ENCODE measurements at regions not wholly inside any gene's neighbourhood (a gene's known extent, or its start where the extent isn't known, plus 50 kb on each side); places are given as distances from the start of the nearest gene placed in this dataset.
"Not testable (repeated sequence)": the region's sequence is repeated elsewhere in the genome, so short reads cannot be mapped to it uniquely, and the experiment has no call there.

DNA sequence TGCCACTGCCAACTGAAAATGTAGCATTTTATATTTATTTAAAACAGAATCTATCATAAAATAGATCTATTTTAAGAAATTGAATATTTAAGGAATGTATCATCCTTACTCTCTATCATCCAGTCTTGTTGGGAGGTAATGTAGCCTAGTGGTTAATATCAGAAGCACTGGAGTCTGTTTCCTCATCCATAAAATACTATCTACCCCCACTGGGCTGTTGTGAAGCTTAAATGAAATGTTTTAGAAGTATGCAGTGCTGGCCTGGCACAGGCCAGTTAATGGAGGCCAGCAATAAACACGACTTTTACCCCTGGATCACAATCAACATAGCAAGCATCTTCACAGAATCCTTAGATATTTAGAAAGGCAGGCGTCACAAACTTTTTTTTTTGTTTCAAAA lies 188.0 kb downstream of the CAND1 start:
- DNase-seq, result no peak

DNA sequence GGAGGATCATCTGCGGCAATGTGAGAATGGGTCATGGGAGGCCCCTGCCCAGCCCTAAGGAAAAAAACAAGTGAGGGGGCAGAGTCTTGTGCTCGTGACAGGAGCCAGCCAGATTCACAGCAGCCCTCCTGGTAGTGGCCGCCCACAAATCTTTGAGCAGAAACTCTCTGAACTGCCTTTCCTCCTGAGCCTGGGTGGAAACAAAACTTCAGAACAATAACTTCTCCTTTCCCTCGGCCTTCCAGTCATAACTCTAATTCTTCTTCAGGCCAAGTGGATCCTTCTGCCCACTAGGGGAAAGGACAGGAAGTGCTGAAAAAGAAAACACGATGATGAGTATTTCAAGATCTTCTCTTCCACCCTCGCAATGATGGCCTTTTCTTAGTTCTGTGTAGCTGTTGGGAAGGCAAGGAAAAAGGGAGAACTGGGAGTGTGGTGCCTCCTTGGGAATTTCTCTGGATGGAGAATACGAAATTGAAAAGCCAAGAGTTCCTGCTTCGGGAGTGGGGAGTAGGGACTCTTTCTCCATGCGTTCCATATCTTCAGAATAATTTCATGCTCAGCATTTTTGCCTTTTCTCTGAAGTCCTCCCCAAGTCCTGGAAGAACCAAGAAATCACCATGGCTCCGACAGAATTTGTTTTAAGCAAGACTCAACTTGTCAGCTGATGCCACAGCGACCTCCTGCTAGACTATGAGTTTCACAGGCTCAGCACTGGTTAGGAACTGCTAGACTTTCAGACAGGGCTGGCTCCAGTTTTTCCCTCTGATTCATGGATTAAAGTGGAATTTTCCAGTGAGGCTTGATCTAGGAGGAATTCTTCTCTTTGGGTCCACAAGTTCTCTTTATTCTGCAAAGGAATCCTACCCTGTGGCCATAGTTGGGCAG lies 188.9 kb downstream of the CAND1 start:
- DNase-seq, result peak; percentile 13

DNA sequence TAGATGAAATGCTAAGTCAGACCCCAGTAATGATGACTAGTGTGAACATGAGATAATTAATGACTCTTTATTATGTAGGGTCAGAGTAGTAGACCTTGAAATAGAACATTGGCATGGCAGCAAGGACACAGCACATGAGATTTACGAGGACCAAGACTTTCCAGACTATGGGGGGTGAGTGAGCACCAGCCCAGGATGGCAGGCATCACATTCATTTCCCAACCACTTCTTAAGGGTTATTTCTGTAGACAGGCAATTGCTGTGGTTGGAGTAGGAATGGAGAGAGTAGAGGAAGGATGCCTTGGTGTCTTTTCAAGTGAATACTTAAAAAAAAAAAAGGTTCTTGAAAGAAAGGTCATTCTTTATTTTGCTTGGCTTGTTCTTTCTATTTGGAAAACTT lies 189.4 kb upstream of the DYRK2 start:
- DNase-seq, result no peak

DNA sequence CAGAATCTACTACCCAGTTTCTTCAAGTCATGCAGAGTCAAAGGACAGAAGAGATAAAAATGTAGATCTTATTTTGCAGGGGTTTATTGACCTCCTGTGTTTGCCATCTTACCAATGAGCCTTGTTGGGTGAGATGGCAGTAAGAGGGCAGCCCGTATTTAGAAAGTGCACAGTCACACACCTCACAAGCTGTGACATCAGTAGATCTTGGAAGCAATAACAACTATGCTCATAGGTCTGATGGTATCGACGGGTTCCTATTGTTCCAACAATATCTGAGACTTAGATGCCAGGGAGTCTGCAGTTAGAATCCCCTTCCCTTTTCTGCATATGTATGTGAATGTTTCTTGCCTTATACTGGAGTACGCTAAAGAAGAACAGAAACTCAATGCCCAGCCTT lies 189.0 kb upstream of the DYRK2 start:
- DNase-seq, result no peak

DNA sequence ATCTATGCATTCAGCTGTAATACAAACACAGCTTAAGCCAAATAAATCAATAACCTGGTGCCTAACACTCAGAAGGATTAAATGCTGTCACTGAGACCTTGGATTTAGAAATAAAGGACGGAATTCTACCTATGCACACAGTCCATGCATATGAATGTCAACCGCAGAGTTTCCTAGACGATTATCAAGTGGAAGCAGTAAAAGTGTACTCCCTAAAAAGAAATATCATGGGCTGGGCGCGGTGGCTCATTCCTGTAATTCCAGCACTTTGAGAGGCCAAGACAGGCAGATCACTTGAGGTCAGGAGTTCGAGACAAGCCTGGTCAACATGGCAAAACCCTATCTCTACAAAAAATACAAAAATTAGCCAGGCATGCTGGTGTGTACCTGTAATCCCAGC lies 188.2 kb upstream of the DYRK2 start:
- DNase-seq, result no peak

DNA sequence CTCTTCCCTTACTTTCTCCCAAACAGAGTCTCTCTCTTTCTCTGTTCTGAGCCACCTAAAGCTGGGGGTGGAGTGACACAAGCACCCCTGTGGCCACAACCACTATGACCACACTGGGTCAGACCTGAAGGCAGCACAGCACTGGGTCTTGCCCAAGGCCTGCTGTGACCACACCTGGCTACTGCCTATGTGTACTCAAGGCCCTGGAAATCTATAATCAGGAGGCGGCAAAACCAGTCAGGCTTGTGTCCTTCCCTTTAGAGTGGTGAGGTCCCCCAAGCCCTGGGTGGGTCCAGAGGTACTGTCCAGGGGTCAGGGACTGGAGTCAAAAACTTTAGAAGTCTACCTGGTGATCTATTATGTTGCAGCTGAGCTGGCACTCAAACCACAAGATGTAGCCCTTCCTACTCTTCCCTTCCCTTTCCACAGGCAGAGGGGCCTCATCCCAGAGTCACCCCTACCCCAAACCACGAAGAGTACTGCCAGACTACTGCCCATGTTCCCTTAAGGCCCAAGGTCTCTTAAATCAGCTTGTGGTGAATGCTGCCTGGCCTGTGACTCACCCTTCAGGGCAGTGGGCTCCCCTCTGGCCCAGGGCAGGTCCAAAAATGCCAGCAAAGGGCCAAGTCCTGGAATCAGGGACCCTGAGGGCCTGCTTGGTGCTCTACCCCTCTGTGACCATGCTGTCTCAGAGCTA lies 179.8 kb upstream of the DYRK2 start:
- no peak for DNase-seq

DNA sequence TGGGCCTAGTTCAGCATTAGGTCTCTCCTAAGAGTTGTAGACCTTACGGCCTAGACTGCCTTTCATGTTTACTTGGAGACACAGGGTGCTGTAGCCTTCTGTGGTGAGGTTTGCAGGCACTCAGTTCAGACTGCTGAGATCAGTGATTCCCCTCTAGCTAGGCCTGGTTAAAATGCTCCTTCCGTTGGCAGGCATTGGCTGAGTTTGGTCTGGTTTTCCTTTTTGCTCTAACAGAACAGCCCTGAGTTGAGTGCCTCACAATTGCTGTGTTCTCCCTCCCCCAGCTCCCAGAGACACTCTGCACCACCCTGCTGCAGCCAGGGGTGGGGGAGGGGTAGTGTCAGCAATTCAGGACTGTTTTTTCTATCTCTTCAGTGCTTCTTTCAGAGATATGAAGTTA lies 178.9 kb upstream of the DYRK2 start:
- no peak for DNase-seq

DNA sequence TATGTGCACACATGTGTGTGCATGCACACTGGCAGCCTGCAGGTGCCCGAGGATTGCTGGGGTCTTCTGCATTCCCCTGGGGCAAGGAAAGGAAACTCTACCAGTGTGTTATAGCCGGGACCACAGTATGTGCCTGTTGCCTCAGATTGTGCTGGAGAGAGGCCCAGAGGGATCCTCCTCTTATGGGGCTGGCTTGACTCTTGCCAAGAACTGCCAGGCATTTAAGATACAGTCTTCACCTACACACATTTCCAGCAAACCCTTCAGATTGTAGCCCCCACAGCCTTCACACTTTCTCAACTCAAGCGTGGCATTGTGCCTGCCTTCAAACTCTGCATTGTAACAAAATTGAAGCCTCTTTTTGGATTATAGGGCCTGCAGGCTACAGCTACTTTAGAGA lies 176.7 kb upstream of the DYRK2 start:
- no peak for DNase-seq

DNA sequence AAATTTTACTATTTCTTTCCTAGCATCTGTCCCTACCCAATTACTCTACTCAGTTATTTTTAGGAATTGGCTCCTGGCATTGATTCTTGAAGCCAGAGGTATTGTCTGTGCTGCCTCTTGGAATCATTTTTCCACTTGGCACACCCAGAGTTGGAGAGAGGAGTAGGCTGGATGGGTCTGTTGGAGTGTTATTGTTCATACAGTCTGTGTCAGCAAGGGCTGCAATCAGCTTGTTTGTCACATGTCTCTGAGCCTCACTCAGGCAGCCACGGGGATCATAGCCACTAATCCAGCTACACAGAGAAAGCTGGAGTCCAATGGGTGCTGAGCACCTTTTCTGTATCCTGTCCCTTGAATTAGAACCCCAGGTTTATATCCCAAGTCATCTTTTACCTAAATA lies 176.0 kb upstream of the DYRK2 start:
- no peak for DNase-seq

DNA sequence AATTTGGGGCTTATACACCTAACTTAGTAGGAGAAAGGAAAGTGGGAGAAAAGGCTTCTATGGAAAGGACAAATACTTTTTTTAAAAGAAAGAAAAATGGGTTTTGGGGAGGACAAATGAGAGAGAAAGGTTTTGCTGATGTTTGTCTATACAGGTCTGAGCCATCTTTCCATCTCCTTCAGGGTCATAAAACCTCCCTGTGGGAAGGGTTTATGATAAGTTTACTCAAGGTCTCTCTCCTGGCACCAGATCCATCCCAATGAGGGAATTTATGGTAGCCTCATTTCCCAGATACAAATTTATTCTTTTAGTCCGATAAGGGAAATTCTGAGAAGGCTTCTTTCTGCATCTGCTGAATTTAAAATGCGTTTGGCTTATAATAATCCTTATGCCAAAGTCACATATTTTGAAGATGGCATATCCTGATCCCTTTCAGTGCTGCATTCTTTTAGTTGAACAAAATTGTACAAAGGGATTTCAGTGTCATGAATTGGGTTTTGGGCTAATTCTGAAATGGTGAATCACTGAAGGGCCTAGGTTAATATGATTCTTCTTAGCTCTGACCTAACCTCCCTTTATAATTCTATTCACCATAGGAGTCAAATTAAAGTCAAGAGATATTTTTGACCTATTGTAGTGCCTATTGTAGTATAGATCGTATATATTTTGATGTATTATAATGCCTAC lies 173.5 kb upstream of the DYRK2 start:
- no peak for DNase-seq

DNA sequence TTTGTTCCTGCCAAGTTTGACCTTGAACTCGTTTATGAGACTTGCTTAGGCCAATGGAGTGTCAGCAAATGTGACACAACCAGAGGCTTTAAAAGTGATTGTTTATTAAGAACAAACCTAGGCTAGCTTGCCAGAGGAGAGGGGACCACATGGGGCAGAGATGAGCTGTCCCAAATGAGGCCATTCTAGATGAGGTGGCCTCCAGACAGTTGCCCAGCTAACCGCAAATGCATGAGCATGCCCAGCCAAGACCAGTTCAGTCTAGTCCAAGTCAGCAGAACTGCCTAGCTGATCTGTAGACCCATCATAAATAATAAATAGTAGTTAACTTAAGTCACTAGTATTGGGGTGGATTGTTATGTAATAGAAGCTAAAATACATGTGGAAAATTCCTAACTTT lies 172.8 kb upstream of the DYRK2 start:
- no peak for DNase-seq

DNA sequence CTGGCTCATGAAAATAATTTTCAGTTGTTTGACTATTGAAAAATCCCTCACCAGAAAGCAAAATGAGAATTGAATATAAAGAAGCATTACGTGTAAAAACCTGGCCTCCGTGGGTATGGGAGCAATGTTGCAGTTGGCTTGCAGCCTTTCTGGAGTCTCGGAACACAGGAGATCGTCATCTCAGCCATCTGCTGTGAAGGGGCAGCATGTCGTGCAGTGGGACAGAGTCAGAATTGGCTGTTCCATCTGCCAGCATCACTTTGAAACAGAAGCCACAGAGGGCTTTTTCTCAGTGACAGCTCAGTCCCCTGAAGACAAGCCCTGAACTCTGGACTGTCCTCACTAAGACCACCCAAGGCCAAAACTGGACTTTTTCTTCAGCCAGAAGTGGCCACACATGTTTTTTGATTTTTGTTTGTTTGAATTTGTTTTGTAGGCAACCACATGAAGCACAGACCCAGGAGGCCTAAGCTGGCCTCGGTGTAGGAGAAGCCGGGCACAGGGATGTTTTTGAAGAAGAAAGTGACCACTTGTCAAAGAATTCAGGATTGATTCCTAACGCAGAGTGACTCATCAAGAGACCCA lies 170.8 kb upstream of the DYRK2 start:
- DNase-seq, result no peak

DNA sequence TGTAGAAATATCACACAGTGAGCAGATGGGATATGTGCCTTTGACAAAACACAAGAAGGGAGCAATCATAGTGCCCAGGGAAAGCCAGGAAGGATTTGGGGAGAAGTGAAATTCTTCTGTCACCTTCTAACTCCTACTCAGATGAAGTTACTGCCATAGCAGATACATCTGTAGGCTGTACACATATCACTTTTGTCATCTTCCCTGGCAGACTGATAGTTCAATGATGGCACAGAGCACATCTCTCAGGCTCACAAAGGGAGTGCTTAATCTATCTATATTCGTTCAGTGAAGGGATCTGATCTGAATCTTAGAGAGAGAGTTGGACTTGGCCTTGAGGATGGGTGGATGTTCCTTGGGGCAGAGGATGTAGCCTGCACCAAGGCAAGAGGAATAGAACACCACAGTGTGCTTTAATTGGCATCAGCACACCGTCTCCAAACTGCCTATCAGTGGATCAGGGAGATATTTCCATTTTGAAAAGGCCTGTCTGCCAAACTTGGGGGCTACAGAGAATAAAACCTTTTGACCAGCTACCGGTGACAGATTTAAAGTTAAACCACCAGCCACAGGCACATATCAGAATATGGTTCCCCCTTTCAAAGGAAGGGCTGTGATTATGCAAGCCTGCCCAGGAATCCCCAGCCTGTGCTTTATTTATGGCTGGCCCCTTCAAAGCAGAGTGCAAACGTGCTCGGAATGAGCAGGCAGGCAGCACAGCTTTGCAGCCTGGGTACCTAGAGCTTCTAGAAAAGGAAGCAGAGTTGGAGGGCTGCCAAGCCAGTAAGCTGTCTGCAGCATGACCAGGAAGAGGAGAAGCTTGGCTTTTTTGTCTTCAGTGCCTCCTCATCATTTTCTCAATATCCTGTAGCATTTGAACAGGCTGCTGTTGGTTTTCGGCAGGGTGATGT lies 165.5 kb upstream of the DYRK2 start:
- peak; percentile 80 for DNase-seq

DNA sequence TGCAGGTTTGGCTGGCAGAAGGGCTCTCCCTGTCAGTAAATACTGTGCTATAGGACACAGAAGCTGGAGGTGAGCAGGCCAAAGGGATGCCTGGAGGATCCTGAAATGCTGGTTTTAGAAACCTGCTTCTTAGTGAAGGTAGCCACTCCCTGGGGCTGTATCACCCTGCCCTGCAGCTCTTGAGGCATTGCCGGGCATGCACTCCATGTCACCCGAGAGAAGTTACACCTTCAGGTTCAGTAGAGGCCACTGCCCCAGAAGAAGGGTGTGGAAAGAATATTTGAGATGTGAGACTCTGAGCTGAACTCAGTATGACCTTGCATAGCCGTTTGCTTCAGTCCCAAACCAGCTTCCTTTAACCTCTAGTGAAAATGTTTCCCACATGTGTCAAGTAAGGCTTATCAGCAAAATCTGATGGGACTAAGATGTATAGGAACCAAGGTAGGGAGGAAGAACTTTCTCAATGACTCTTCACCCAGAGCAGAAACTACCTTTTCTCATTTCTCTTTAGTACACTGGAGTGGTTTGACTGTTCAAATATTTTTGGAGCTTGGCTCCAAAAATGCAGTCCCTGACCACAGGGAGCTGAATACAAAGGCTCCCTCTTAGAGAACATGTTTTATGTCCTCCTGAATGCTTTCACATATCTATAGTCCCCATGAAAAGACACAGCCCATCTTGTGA lies 164.5 kb upstream of the DYRK2 start:
- no peak for DNase-seq

DNA sequence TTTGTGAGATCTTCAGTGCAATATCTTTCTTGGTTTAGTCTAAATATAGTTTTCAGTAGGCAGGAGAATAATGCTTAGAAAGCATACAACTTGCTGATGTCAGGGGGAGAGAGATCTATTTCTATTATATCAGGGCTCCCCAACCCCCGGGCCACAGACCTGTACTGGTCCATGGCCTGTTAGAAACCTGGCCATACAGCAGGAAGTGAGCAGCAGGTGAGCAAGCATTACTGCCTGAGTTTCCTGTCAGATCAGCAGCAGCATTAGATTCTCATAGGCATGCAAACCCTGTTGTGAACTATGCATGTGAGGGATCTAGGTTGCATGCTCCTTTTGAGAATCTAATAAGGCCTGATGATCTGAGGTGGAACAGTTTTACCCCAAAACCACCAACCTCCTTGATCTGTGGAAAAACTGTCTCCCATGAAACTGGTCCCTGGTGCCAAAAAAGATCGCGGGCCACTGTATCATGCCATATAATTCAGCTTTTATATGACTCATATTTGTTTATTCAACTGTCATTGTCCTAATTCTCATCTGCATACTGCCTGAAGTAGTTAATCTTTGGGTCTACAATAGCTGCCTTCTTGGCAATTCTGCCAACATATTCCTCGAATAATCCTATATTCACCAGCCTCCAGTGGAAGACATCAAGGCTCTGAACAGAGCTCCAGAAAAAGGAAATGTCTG lies 163.6 kb upstream of the DYRK2 start:
- DNase-seq, result peak; percentile 29

DNA sequence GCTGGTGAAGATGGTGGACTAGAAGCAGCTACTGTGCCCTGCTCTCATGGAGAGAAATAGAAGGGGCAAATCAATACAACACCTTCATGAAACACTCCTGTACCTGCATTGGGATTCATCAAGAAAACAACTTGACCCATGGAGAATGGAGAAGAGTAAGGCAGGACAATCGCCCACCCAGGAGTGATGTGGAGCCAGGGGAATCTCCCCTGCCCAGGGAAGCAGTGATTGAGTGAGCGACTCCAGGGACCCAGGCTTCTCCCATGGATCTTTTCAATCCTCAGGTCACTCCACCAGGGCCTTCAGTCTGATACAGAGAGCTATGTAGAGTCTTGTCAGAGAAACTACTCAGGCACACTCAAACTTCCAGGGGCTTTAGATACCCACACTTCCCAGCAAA lies 161.9 kb upstream of the DYRK2 start:
- no peak for DNase-seq

DNA sequence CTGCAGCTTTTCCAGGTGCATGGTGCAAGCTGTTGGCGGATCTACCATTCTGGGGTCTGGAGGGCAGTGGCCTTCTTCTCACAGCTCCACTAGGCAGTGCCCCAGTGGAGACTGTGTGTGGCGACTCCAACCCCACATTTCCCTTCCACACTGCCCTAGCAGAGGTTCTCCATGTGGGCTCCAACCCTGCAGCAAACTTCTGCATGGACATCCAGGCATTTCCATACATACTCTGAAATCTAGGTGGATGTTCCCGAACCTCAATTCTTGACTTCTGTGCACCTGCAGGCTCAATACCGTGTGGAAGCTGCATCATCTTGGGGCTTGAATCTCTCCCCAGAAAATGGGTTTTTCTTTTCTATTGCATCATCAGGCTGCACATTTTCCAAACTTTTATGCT lies 160.2 kb upstream of the DYRK2 start:
- DNase-seq, result not testable (repeated sequence)

DNA sequence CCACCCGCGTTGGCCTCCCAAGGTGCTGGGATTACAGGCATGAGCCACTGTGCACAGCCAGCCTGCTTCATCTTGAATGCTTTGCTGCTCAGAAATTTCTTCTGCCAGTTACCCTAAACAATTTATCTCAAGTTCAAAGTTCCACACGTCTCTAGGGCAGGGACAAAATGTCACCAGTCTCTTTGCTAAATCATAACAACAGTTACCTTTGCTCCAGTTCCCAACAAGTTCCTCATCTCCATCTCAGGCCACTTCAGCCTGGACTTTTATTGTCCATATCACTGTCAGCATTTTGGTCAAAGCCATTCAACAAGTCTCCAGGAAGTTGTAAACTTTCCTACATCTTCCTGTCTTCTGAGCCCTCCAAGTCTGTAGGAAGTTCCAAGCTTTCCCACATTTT lies 159.5 kb upstream of the DYRK2 start:
- no peak for DNase-seq

DNA sequence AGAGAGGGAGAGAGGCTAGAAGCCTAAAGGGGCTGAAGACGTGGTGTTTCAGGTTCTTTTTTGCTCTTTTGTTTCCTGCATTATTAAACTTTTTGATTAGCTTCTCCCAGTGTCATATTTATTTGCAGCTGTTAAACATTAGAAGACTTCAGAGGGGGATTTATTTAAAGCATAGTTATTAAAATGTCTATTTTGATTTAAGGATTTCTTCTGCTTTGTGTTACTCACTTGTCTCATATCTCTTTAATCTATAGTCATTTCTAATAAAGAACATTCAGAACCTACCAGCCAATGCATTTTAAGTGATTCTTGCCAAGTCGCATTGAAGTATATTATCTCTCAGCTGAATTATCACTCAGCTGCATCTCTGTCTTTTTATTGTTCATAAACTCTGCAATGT lies 152.0 kb upstream of the DYRK2 start:
- no peak for DNase-seq

DNA sequence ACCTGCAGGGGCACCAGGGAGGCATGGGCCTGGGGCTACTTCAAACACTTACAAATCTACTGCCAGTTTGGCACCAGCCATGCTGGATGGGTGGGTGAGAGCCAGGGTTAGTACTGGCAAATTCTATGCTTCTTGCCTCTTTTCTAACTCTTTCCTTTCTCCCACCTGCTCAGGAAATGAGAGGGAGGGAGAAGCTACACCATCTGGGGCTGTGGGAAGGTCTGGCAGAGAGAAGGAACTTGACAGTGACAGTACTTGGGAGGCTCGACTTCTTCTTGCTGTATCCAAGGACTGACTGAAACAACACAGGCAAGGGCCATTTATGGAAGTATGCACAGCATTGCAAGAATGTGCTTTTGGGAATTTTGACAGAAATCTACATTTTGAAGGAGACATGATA lies 149.6 kb upstream of the DYRK2 start:
- no peak for DNase-seq

DNA sequence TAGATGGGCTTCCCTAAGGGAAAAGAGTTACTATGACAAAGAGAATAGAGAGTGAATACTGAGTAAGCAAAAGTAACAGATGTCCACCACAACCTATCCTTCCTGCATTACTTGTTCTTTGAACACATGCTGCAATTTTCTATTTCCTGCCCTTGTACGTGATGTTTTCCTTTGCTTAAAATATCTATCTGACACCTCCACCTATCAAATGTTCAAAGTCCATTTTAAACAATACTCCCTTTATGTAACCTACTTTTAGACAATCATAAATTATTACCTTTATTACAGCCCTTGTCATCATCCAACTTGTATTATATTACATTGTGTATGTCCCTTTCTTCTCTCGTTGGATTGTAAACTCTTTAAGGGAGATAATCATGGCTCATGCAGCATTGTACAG lies 147.2 kb upstream of the DYRK2 start:
- no peak for DNase-seq

Data from CD4-positive, alpha-beta T cell treated with Interleukin-17A for 1 hour (primary cell).